ENCODE measurements at regions not wholly inside any gene's neighbourhood (a gene's known extent, or its start where the extent isn't known, plus 50 kb on each side); places are given as distances from the start of the nearest gene placed in this dataset.

- TF ChIP-seq CTCF (IDR thresholded peaks at IDR 0.05) (no peak), EZH2 (IDR thresholded peaks at IDR 0.05; ENCODE audit: borderline replicate concordance, insufficient read depth, low read depth, low read length, poor library complexity, severe bottlenecking) (no peak)
Measured at GRCh38 chr4:160864253-160864652, 1299.5 kb downstream of the FSTL5 start.

All from B cell (primary cell).